Testis (tissue), 2 donors: ENCODE measurements at regions not wholly inside any gene's neighbourhood (a gene's known extent, or its start where the extent isn't known, plus 50 kb on each side); places are given as distances from the start of the nearest gene placed in this dataset.

Source experiments
- DNase-seq: peaks from one replicate; pipeline ENCODE4 v3.0.0-alpha.2; 2019
- H3K27ac ChIP-seq, 2 donors: fragments of 200-600 bp; sonication (generic); one replicate each; pipeline ENCODE4 v1.5.1; 2019
- H3K27me3 ChIP-seq: fragments of 200-600 bp; sonication (generic); one replicate; pipeline ENCODE4 v1.5.1; 2019
- H3K36me3 ChIP-seq: fragments of 200-600 bp; sonication (generic); one replicate; pipeline ENCODE4 v1.5.1; 2017; ENCODE audit warnings: low read depth; ENCODE audit errors: missing control alignments
- H3K4me1 ChIP-seq: fragments of 200-600 bp; sonication (generic); one replicate; pipeline ENCODE4 v1.5.1; 2019
- H3K4me3 ChIP-seq, 2 donors: fragments of 200-600 bp; sonication (generic); one replicate each; pipeline ENCODE4 v1.5.1; 2017 to 2019
- H3K9me3 ChIP-seq: fragments of 200-600 bp; sonication (generic); one replicate; pipeline ENCODE4 v1.5.1; 2017
- CTCF ChIP-seq, 3 experiments: fragments of 450-650 bp in 2 of 3; fragments of 200-600 bp in 1 of 3; sonication (generic) in 1 of 3; IDR thresholded peaks; one replicate each; pipeline ENCODE4 v1.5.1; 2016 to 2019; ENCODE audit warnings: antibody characterized with exemption in 3 of 3, mild to moderate bottlenecking in 2 of 3, moderate library complexity in 1 of 3
- POLR2A ChIP-seq: fragments of 450-650 bp; IDR thresholded peaks from one replicate; pipeline ENCODE4 v1.6.1; 2017; ENCODE audit warnings: antibody characterized with exemption, mild to moderate bottlenecking, moderate library complexity
- WGBS, 2 donors: methylation state at CpG; one replicate each; pipeline ENCODE4 v1.1.5; 2018; 5-methylcytosine and 5-hydroxymethylcytosine counted together
- intact Hi-C: fragments of 100-400 bp; cut with DNase I; formaldehyde crosslinking; loops from one replicate; pipeline ENCODE4 v1.15.1; 2023; ENCODE audit warnings: low total_unique reads

- H3K27ac ChIP-seq: no peak overlapping the region
- no peaks in the 10 kb centered on the region for H3K9me3 ChIP-seq
- intact Hi-C loops: no loop called here
- no peaks in the 10 kb centered on the region for H3K27me3 ChIP-seq
- H3K4me3 ChIP-seq: no peak overlapping the region
- peaks cover 3% of the 10 kb centered on the region for H3K4me1 ChIP-seq
- H3K36me3 ChIP-seq: no peaks in the 10 kb centered on the region
- TF ChIP-seq CTCF (IDR thresholded peaks at IDR 0.05): no peak
- TF ChIP-seq POLR2A: no peak
- 70 to 73% methylated on average over 7 of the region's 7 CpGs for WGBS, 2 donors
- no peak for DNase-seq
Measured at GRCh38 chr11:134993691-134994243, 581.7 kb upstream of the B3GAT1 start.

GRCh38 chr11:134992981-134993380, 580.9 kb upstream of the B3GAT1 start:
- peaks cover 5% of the 10 kb centered on the region for H3K4me1 ChIP-seq
- H3K4me3 ChIP-seq: no peak overlapping the region
- no peak for DNase-seq
- H3K27ac ChIP-seq: no peak overlapping the region
- H3K27me3 ChIP-seq: no peaks in the 10 kb centered on the region
- WGBS, 2 donors: 64 to 81% methylated on average over 6 of the region's 6 CpGs
- H3K36me3 ChIP-seq: no peaks in the 10 kb centered on the region
- H3K9me3 ChIP-seq: no peaks in the 10 kb centered on the region
- intact Hi-C loops: no loop called here
- TF ChIP-seq CTCF (IDR thresholded peaks at IDR 0.05) (no peak), POLR2A (no peak)

- Histone ChIP-seq H3K36me3 (no peaks in the 10 kb centered on the region), H3K27ac (no peak overlapping the region), H3K9me3 (no peaks in the 10 kb centered on the region), H3K4me3 (no peak overlapping the region), H3K27me3 (no peaks in the 10 kb centered on the region), H3K4me1 (peaks cover 3% of the 10 kb centered on the region)
- intact Hi-C loops: no loop called here
- TF ChIP-seq CTCF (IDR thresholded peaks at IDR 0.05): no peak
- TF ChIP-seq POLR2A: no peak
- DNase-seq: peak; percentile 79
- WGBS, 2 donors: 44 to 60% methylated on average over 4 of the region's 4 CpGs
Measured at GRCh38 chr11:134988495-134988894, 576.5 kb upstream of the B3GAT1 start.

GRCh38 chr11:134987822-134988221, 575.8 kb upstream of the B3GAT1 start:
- Histone ChIP-seq H3K4me1 (peaks cover 3% of the 10 kb centered on the region), H3K9me3 (no peaks in the 10 kb centered on the region), H3K36me3 (no peaks in the 10 kb centered on the region), H3K4me3 (no peak overlapping the region), H3K27ac (no peak overlapping the region), H3K27me3 (no peaks in the 10 kb centered on the region)
- no peak for TF ChIP-seq CTCF (IDR thresholded peaks at IDR 0.05)
- TF ChIP-seq POLR2A: no peak
- intact Hi-C loops: no loop called here
- 68 to 71% methylated on average over 8 of the region's 8 CpGs for WGBS, 2 donors
- no peak for DNase-seq

DNA sequence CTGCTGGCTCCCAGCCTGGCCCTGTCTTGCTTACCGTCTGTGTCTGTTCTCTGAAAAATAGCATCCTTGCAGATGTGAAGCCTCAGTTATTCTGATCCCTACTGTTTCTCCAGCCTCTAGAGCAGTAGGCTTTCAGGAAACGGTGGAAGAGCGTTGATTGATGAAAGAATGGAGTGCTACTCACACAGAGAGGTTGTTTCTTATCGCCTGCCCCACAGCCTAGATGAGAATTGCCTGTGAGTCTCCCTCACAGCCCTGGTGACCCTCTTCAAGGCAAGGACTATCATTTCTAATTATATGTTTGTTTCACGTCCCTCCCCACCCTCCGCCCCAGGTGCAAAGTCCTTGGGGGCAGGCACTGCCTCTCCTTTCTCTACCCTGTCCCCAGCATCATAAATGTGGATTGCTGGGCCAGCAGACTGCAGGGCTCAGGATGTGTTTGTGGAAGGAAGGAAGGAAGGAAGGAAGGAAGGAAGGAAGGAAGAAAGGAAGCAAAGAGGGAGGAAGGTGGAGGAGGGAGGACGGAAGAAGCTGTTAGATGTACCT, 575.3 kb upstream of the B3GAT1 start:
- intact Hi-C loops: no loop called here
- Histone ChIP-seq H3K9me3 (no peaks in the 10 kb centered on the region), H3K36me3 (no peaks in the 10 kb centered on the region), H3K27me3 (no peaks in the 10 kb centered on the region), H3K27ac (no peak overlapping the region), H3K4me1 (peaks cover 3% of the 10 kb centered on the region), H3K4me3 (no peak overlapping the region)
- TF ChIP-seq POLR2A (no peak), CTCF (IDR thresholded peaks at IDR 0.05) (no peak)
- 50 to 61% methylated on average over 7 of the region's 7 CpGs for WGBS, 2 donors
- DNase-seq: no peak
